Glomerular visceral epithelial cell (primary cell): ENCODE measurements at regions not wholly inside any gene's neighbourhood (a gene's known extent, or its start where the extent isn't known, plus 50 kb on each side); places are given as distances from the start of the nearest gene placed in this dataset.

Source experiments
- DNase-seq: peaks from one replicate; pipeline ENCODE4 v3.0.0-alpha.2; 2016; ENCODE audit errors: extremely low spot score

- DNase-seq, result no peak
These were observed 169.4 kb downstream of the TEX36 start for GRCh38 chr10:125513429-125514182.

GRCh38 chr10:125510998-125511397 lies 172.0 kb downstream of the TEX36 start:
- DNase-seq, result no peak

GRCh38 chr10:125505648-125506047 lies 177.3 kb downstream of the TEX36 start:
- no peak for DNase-seq

GRCh38 chr10:125502276-125502675 lies 180.7 kb downstream of the TEX36 start:
- DNase-seq, result no peak

- DNase-seq, result no peak
These were observed 187.6 kb downstream of the TEX36 start for GRCh38 chr10:125495386-125495785.

GRCh38 chr10:125494651-125495239 lies 188.2 kb downstream of the TEX36 start:
- DNase-seq, result no peak

- DNase-seq, result no peak
These were observed 191.6 kb downstream of the TEX36 start for GRCh38 chr10:125491381-125491780.

- no peak for DNase-seq
These were observed 193.2 kb downstream of the TEX36 start for GRCh38 chr10:125489731-125490130.

- DNase-seq, result no peak
These were observed 197.3 kb downstream of the TEX36 start for GRCh38 chr10:125485665-125486064.

GRCh38 chr10:125484035-125484732 lies 198.8 kb downstream of the TEX36 start:
- no peak for DNase-seq

GRCh38 chr10:125482637-125483036 lies 200.3 kb downstream of the TEX36 start:
- no peak for DNase-seq

- no peak for DNase-seq
These were observed 200.9 kb downstream of the TEX36 start for GRCh38 chr10:125482108-125482507.

GRCh38 chr10:125479059-125479458 lies 203.9 kb downstream of the TEX36 start:
- DNase-seq, result no peak

GRCh38 chr10:125475815-125476214 lies 207.1 kb downstream of the TEX36 start:
- no peak for DNase-seq

GRCh38 chr10:125473143-125473793 lies 209.7 kb downstream of the TEX36 start:
- DNase-seq, result no peak

GRCh38 chr10:125472010-125472607 lies 210.9 kb downstream of the TEX36 start:
- DNase-seq, result no peak

GRCh38 chr10:125468278-125468677 lies 214.7 kb downstream of the TEX36 start:
- no peak for DNase-seq

- DNase-seq, result no peak
These were observed 216.3 kb downstream of the TEX36 start for GRCh38 chr10:125466685-125467084.

GRCh38 chr10:125462845-125463244 lies 220.1 kb downstream of the TEX36 start:
- DNase-seq, result no peak

GRCh38 chr10:125460326-125460725 lies 222.6 kb downstream of the TEX36 start:
- DNase-seq, result no peak

GRCh38 chr10:125457406-125457805 lies 225.6 kb downstream of the TEX36 start:
- DNase-seq, result no peak

- no peak for DNase-seq
These were observed 227.1 kb downstream of the TEX36 start for GRCh38 chr10:125455855-125456254.
